OCI-LY1 (cell line): ENCODE measurements at regions not wholly inside any gene's neighbourhood (a gene's known extent, or its start where the extent isn't known, plus 50 kb on each side); places are given as distances from the start of the nearest gene placed in this dataset.

ENCODE experiments used
- H2AFZ ChIP-seq: fragments of 200-600 bp; sonication (generic), shearing (Covaris generic); 2 replicates; pipeline ENCODE4 v1.6.0; 2014; ENCODE audit warnings: antibody characterized with exemption, mild to moderate bottlenecking, low read length
- H3F3A ChIP-seq: fragments of 200-600 bp; sonication (generic), shearing (Covaris generic); 2 replicates; pipeline ENCODE4 v1.6.0; 2014; ENCODE audit warnings: mild to moderate bottlenecking, antibody characterized with exemption, low read length, moderate library complexity; ENCODE audit not compliant: insufficient read depth
- H3K27ac ChIP-seq: fragments of 200-600 bp; sonication (generic); 2 replicates; pipeline ENCODE4 v1.5.1; 2014; ENCODE audit warnings: low read length, mixed run types, mild to moderate bottlenecking, low read depth; ENCODE audit not compliant: poor library complexity, severe bottlenecking
- H3K27me3 ChIP-seq: fragments of 200-600 bp; sonication (generic); 2 replicates; pipeline ENCODE4 v1.6.0; 2014; ENCODE audit warnings: antibody characterized with exemption, mild to moderate bottlenecking, low read length, moderate library complexity; ENCODE audit not compliant: insufficient read depth
- H3K36me3 ChIP-seq: fragments of 200-600 bp; sonication (generic); 2 replicates; pipeline ENCODE4 v1.6.1; 2014; ENCODE audit warnings: mild to moderate bottlenecking, antibody characterized with exemption, low read length, moderate library complexity, mixed read lengths; ENCODE audit not compliant: insufficient read depth
- H3K4me1 ChIP-seq: fragments of 200-600 bp; sonication (generic); 2 replicates; pipeline ENCODE4 v1.5.1; 2014; ENCODE audit warnings: mild to moderate bottlenecking, low read length, moderate library complexity; ENCODE audit not compliant: insufficient read depth, severe bottlenecking
- H3K4me2 ChIP-seq: fragments of 200-600 bp; sonication (generic), shearing (Covaris generic); 2 replicates; pipeline ENCODE4 v1.6.1; 2014; ENCODE audit warnings: low read length
- H3K4me3 ChIP-seq: fragments of 200-600 bp; sonication (generic); 2 replicates; pipeline ENCODE4 v1.5.1; 2014; ENCODE audit warnings: low read length, low read depth, mild to moderate bottlenecking, mixed read lengths; ENCODE audit not compliant: poor library complexity, severe bottlenecking
- H3K79me2 ChIP-seq: fragments of 200-600 bp; shearing (Covaris generic); 2 replicates; pipeline ENCODE4 v1.6.1; 2016; ENCODE audit warnings: mixed run types, low read length, mixed read lengths; ENCODE audit not compliant: insufficient read depth
- H3K9ac ChIP-seq: fragments of 200-600 bp; sonication (generic), shearing (Covaris generic); 2 replicates; pipeline ENCODE4 v1.6.1; 2014; ENCODE audit warnings: mild to moderate bottlenecking, low read length, mixed read lengths
- H3K9me2 ChIP-seq: fragments of 200-600 bp; sonication (generic), shearing (Covaris generic); 2 replicates; pipeline ENCODE4 v1.6.1; 2014; ENCODE audit warnings: low read depth, mild to moderate bottlenecking, low read length, mixed read lengths
- H3K9me3 ChIP-seq: fragments of 200-600 bp; shearing (Covaris generic); 2 replicates; pipeline ENCODE4 v1.6.1; 2014; ENCODE audit warnings: low read length, mixed read lengths
- H4K20me1 ChIP-seq: fragments of 200-600 bp; sonication (generic), shearing (Covaris generic); 2 replicates; pipeline ENCODE4 v1.6.0; 2016; ENCODE audit warnings: mild to moderate bottlenecking, low read length; ENCODE audit not compliant: insufficient read depth
- EZH2 ChIP-seq: fragments of 200-600 bp; sonication (generic), shearing (Covaris generic); IDR thresholded peaks from 2 replicates; pipeline ENCODE4 v1.8.0; 2017; ENCODE audit warnings: borderline replicate concordance, mixed run types, mild to moderate bottlenecking, antibody characterized with exemption, low read length, moderate library complexity, mixed read lengths
- TF ChIP-seq, protein P1 (sequence below): fragments of 200-600 bp; sonication (generic), shearing (Covaris generic); IDR thresholded peaks from 2 replicates; pipeline ENCODE4 v1.5.1; 2017; ENCODE audit warnings: mild to moderate bottlenecking, antibody characterized with exemption, low read length, moderate library complexity, mixed read lengths

- Histone ChIP-seq H3K4me3 (no peak overlapping the region), H3F3A (no peaks in the 10 kb centered on the region), H3K79me2 (no peaks in the 10 kb centered on the region), H3K9me2 (no peaks in the 10 kb centered on the region), H3K36me3 (no peaks in the 10 kb centered on the region), H3K4me2 (no peak overlapping the region), H3K27ac (no peak overlapping the region), H3K9me3 (peaks cover 6% of the 10 kb centered on the region; the same call in 1 of the 2 replicates), H3K27me3 (no peaks in the 10 kb centered on the region; the same call in 1 of the 2 replicates), H4K20me1 (no peaks in the 10 kb centered on the region), H3K9ac (no peak overlapping the region), H2AFZ (no peak overlapping the region), H3K4me1 (no peaks in the 10 kb centered on the region)
- TF ChIP-seq, protein P1, sequence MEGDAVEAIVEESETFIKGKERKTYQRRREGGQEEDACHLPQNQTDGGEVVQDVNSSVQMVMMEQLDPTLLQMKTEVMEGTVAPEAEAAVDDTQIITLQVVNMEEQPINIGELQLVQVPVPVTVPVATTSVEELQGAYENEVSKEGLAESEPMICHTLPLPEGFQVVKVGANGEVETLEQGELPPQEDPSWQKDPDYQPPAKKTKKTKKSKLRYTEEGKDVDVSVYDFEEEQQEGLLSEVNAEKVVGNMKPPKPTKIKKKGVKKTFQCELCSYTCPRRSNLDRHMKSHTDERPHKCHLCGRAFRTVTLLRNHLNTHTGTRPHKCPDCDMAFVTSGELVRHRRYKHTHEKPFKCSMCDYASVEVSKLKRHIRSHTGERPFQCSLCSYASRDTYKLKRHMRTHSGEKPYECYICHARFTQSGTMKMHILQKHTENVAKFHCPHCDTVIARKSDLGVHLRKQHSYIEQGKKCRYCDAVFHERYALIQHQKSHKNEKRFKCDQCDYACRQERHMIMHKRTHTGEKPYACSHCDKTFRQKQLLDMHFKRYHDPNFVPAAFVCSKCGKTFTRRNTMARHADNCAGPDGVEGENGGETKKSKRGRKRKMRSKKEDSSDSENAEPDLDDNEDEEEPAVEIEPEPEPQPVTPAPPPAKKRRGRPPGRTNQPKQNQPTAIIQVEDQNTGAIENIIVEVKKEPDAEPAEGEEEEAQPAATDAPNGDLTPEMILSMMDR, result no peak
- no peak for TF ChIP-seq EZH2
Measured at GRCh38 chr13:48772908-48773307, 119.2 kb downstream of the CYSLTR2 start.

GRCh38 chr13:48773531-48774275 lies 120.0 kb downstream of the CYSLTR2 start:
- H3K36me3 ChIP-seq, result no peaks in the 10 kb centered on the region
- no peaks in the 10 kb centered on the region for H4K20me1 ChIP-seq
- no peaks in the 10 kb centered on the region for H3K27me3 ChIP-seq

DNA sequence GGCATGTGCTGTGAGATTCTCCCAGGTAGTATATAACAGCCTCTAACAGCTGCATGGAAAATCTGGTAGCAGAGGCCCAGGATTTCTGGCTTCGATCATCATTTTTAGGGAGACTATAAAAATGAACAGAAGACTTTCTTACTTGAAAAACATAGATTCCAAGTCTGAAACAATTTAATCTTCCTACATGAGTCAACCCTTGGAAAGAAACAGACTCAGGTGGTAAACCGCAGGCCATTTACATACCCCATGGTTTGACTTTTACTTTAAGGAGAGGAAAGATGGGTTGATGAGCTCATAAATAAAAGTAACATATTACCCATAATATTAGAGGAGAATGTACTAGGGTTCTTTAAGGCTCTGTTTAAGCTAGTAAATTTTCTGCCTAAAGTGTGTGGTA lies 121.6 kb downstream of the CYSLTR2 start:
- Histone ChIP-seq H3K4me1 (no peaks in the 10 kb centered on the region), H3K36me3 (no peaks in the 10 kb centered on the region), H3K4me2 (no peak overlapping the region), H3K9me3 (no peaks in the 10 kb centered on the region), H3K27me3 (no peaks in the 10 kb centered on the region), H3F3A (no peaks in the 10 kb centered on the region), H3K79me2 (no peaks in the 10 kb centered on the region), H3K27ac (no peak overlapping the region), H3K9ac (no peak overlapping the region), H3K9me2 (no peaks in the 10 kb centered on the region), H2AFZ (no peak overlapping the region), H3K4me3 (no peak overlapping the region), H4K20me1 (no peaks in the 10 kb centered on the region)
- no peak for TF ChIP-seq EZH2
- TF ChIP-seq, protein P1, result no peak

More at GRCh38 chr13:48773531-48774275, 120.0 kb downstream of the CYSLTR2 start:
- no peak for TF ChIP-seq EZH2
- TF ChIP-seq, protein P1, result no peak
- H3K9me3 ChIP-seq, result 0 out of 2 replicates have a peak, but pooled peaks cover under 1% of the 10 kb centered on the region
- H2AFZ ChIP-seq, result no peak overlapping the region
- H3K4me2 ChIP-seq, result no peak overlapping the region
- no peaks in the 10 kb centered on the region for H3K9me2 ChIP-seq
- no peak overlapping the region for H3K9ac ChIP-seq
- H3F3A ChIP-seq, result no peaks in the 10 kb centered on the region
- H3K27ac ChIP-seq, result no peak overlapping the region
- H3K4me3 ChIP-seq, result no peak overlapping the region
- no peaks in the 10 kb centered on the region for H3K79me2 ChIP-seq
- H3K4me1 ChIP-seq, result no peaks in the 10 kb centered on the region
